ENCODE measurements at regions not wholly inside any gene's neighbourhood (a gene's known extent, or its start where the extent isn't known, plus 50 kb on each side); places are given as distances from the start of the nearest gene placed in this dataset.
"Not testable (repeated sequence)": the region's sequence is repeated elsewhere in the genome, so short reads cannot be mapped to it uniquely, and the experiment has no call there.

DNA sequence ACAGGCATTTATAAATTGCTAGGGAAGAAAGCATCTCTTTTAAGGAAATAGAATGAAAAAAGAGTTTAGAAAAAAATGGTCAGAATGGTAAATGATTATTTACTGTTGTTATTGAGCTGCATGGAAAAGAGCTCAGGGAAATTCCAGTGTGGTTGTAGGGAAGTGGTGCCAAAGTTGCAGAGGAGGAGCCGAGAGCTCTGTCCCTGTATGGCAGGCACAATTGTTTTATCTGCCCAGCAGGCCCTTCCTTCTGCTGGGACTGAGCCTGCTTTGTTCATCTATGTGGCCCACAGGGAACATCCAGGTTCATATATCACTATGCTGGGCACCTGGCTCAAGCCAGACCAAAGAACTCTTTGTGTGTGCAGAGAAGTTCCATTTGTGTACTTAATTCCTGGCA, 80.8 kb upstream of the AGAP1 start:
- DNase-seq, result no peak

- no peak for DNase-seq
These were observed 79.4 kb upstream of the AGAP1 start for GRCh38 chr2:235414422-235414821.

- no peak for DNase-seq
These were observed 76.9 kb upstream of the AGAP1 start for GRCh38 chr2:235416858-235417499.

- no peak for DNase-seq
These were observed 74.9 kb upstream of the AGAP1 start for GRCh38 chr2:235418918-235419317.

DNA sequence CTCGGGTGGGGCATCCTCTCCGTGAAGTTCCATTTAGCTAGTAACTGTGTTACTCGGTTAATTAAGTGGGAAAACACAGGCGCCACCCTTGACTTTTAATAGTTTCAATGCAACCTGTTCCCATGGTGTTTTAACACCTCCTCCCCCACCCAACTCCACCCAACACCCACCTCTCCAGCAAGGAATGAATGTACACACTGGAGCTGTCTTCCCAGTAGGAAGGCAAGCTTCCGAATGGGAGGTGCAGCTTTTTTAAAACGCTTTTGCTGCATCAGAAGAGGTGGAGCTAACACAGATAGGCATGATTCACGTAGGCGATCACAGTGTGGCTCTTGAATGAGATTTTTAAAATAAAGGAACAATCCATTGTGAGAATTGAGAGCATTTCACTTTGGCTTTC, 73.8 kb upstream of the AGAP1 start:
- DNase-seq, result no peak

DNA sequence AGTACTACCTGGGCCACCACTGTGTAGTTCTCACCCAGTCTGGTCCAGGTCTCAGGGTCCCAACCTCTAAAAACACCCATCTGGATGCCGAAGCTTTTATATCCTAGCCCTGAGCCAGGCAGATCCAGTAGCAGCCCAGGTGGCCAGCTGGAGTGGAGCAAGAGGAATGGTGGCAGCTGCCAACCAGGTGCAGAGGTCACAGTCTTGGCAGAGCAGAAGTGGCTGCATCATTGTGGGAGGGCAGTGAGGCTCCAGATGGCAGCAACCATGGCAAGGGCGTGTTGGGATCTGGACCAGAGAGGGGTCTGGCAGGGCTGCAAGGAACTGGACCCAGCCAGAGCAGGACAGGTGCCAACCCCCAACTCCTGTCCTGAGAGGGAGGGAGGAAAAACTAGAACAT, 72.2 kb upstream of the AGAP1 start:
- DNase-seq, result no peak

- DNase-seq, result no peak
These were observed 63.3 kb upstream of the AGAP1 start for GRCh38 chr2:235430366-235431083.

GRCh38 chr2:235432741-235433520, 60.9 kb upstream of the AGAP1 start:
- no peak for DNase-seq

GRCh38 chr2:235433860-235434259, 60.0 kb upstream of the AGAP1 start:
- no peak for DNase-seq

- no peak for DNase-seq
These were observed 53.7 kb upstream of the AGAP1 start for GRCh38 chr2:235439959-235440662.

- DNase-seq, result not testable (repeated sequence)
These were observed 50.3 kb upstream of the AGAP1 start for GRCh38 chr2:235443580-235443979.
